HG03457 (cell line): ENCODE measurements at regions not wholly inside any gene's neighbourhood (a gene's known extent, or its start where the extent isn't known, plus 50 kb on each side); places are given as distances from the start of the nearest gene placed in this dataset.
"Not testable (repeated sequence)": the region's sequence is repeated elsewhere in the genome, so short reads cannot be mapped to it uniquely, and the experiment has no call there.

Experiments
- ATAC-seq: cut with Tn5 transposase; IDR thresholded peaks from one replicate; pipeline ENCODE4 v1.9.1; 2021; ENCODE audit warnings: moderate number of reproducible peaks; ENCODE audit not compliant: unreplicated experiment

GRCh38 chr3:127443581-127444375 lies 146.8 kb downstream of the TPRA1 start:
- ATAC-seq = no peak

- ATAC-seq = no peak
Observed at GRCh38 chr3:127442506-127442905, 148.0 kb downstream of the TPRA1 start.

- no peak for ATAC-seq
Observed at GRCh38 chr3:127441764-127442163, 148.8 kb downstream of the TPRA1 start.

GRCh38 chr3:127440384-127440783 lies 150.1 kb downstream of the TPRA1 start:
- ATAC-seq = no peak

- ATAC-seq = no peak
Observed at GRCh38 chr3:127439621-127440020, 150.9 kb downstream of the TPRA1 start.

- no peak for ATAC-seq
Observed at GRCh38 chr3:127438951-127439350, 151.1 kb upstream of the PRR20G start.

- no peak for ATAC-seq
Observed at GRCh38 chr3:127438371-127438770, 150.5 kb upstream of the PRR20G start.

GRCh38 chr3:127435299-127435698 lies 147.5 kb upstream of the PRR20G start:
- ATAC-seq = not testable (repeated sequence)

- ATAC-seq = no peak
Observed at GRCh38 chr3:127431066-127431465, 143.2 kb upstream of the PRR20G start.

GRCh38 chr3:127428344-127428997 lies 140.6 kb upstream of the PRR20G start:
- no peak for ATAC-seq

- no peak for ATAC-seq
Observed at GRCh38 chr3:127427666-127428065, 139.8 kb upstream of the PRR20G start.

GRCh38 chr3:127427156-127427555 lies 139.3 kb upstream of the PRR20G start:
- ATAC-seq = no peak

- ATAC-seq = no peak
Observed at GRCh38 chr3:127426444-127427153, 138.8 kb upstream of the PRR20G start.

- no peak for ATAC-seq
Observed at GRCh38 chr3:127425505-127426443, 137.9 kb upstream of the PRR20G start.

GRCh38 chr3:127424766-127425504 lies 137.1 kb upstream of the PRR20G start:
- ATAC-seq = no peak

GRCh38 chr3:127423856-127424765 lies 136.3 kb upstream of the PRR20G start:
- ATAC-seq = no peak

- ATAC-seq = no peak
Observed at GRCh38 chr3:127422663-127423375, 135.0 kb upstream of the PRR20G start.

- ATAC-seq = no peak
Observed at GRCh38 chr3:127421943-127422662, 134.3 kb upstream of the PRR20G start.
